Mesenchymal stem cell (in vitro differentiated cells and primary cell): ENCODE measurements at regions not wholly inside any gene's neighbourhood (a gene's known extent, or its start where the extent isn't known, plus 50 kb on each side); places are given as distances from the start of the nearest gene placed in this dataset.

Source experiments
- DNase-seq: peaks from one replicate; pipeline ENCODE4 v3.0.0-alpha.2; 2013
- H2AFZ ChIP-seq: one replicate; pipeline ENCODE4 v1.6.1; 2013; ENCODE audit warnings: low read depth, mild to moderate bottlenecking, control low read depth, inconsistent platforms, low read length, moderate library complexity
- H2AK5ac ChIP-seq: 2 replicates; pipeline ENCODE4 v1.6.1; 2013; ENCODE audit warnings: low read length, moderate library complexity, mild to moderate bottlenecking, inconsistent platforms; ENCODE audit not compliant: severe bottlenecking
- H2BK120ac ChIP-seq: one replicate; pipeline ENCODE4 v1.6.1; 2013; ENCODE audit warnings: low read depth, mild to moderate bottlenecking, inconsistent platforms, low read length, moderate library complexity
- H2BK12ac ChIP-seq, 2 experiments: one replicate each; pipeline ENCODE4 v1.6.1; 2013; ENCODE audit warnings: inconsistent platforms in 2 of 2, low read length in 2 of 2, mild to moderate bottlenecking in 2 of 2, moderate library complexity in 2 of 2, control low read depth in 1 of 2
- H2BK15ac ChIP-seq: one replicate; pipeline ENCODE4 v1.6.1; 2013; ENCODE audit warnings: mild to moderate bottlenecking, low read depth, inconsistent platforms; ENCODE audit not compliant: poor library complexity, severe bottlenecking
- H2BK5ac ChIP-seq: 2 replicates; pipeline ENCODE4 v1.6.1; 2013; ENCODE audit warnings: low read depth, mild to moderate bottlenecking, low read length, control low read depth, inconsistent platforms; ENCODE audit not compliant: poor library complexity, severe bottlenecking
- H3K14ac ChIP-seq, 2 experiments: one replicate each; pipeline ENCODE4 v1.6.1; 2013; ENCODE audit warnings: inconsistent platforms in 2 of 2, low read length in 2 of 2, control low read depth in 1 of 2, mild to moderate bottlenecking in 1 of 2, moderate library complexity in 1 of 2
- H3K18ac ChIP-seq, 2 experiments: one replicate each; pipeline ENCODE4 v1.6.1; 2013; ENCODE audit warnings: inconsistent platforms in 2 of 2, low read length in 2 of 2, control low read depth in 1 of 2, low read depth in 1 of 2, mild to moderate bottlenecking in 1 of 2
- H3K23ac ChIP-seq, 2 experiments: one replicate each; pipeline ENCODE4 v1.6.1; 2013; ENCODE audit warnings: inconsistent platforms in 2 of 2, low read length in 2 of 2, mild to moderate bottlenecking in 2 of 2, moderate library complexity in 2 of 2, control low read depth in 1 of 2
- H3K27ac ChIP-seq: 2 replicates; pipeline ENCODE4 v1.5.1; 2013; ENCODE audit warnings: mild to moderate bottlenecking, moderate library complexity, low read length, control low read depth, inconsistent platforms; ENCODE audit not compliant: poor library complexity, severe bottlenecking
- H3K27me3 ChIP-seq, 2 experiments: 2 replicates each; pipeline versions ENCODE4 v1.6.1 to v1.7.0; 2013; ENCODE audit warnings: low read length in 2 of 2, mild to moderate bottlenecking in 2 of 2, moderate library complexity in 2 of 2, control low read depth in 1 of 2, inconsistent platforms in 1 of 2; ENCODE audit not compliant: control insufficient read depth in 1 of 2, insufficient read depth in 1 of 2
- H3K36me3 ChIP-seq, 2 experiments: 2 replicates each; pipeline versions ENCODE4 v1.6.1 to v1.7.0; 2013; ENCODE audit warnings: low read length in 2 of 2, control low read depth in 1 of 2, inconsistent platforms in 1 of 2, low read depth in 1 of 2, mild to moderate bottlenecking in 1 of 2; ENCODE audit not compliant: insufficient read depth in 2 of 2, control insufficient read depth in 1 of 2
- H3K4ac ChIP-seq, 2 experiments: one replicate each; pipeline ENCODE4 v1.6.1; 2013; ENCODE audit warnings: inconsistent platforms in 2 of 2, low read length in 2 of 2, mild to moderate bottlenecking in 2 of 2, moderate library complexity in 2 of 2, control low read depth in 1 of 2, low read depth in 1 of 2
- H3K4me1 ChIP-seq: 2 replicates; pipeline ENCODE4 v1.6.1; 2013; ENCODE audit warnings: low read depth, low read length, control low read depth; ENCODE audit not compliant: control insufficient read depth, insufficient read depth
- H3K4me2 ChIP-seq: 2 replicates; pipeline ENCODE4 v1.6.1; 2013; ENCODE audit warnings: low read length, mild to moderate bottlenecking, inconsistent platforms; ENCODE audit not compliant: poor library complexity, severe bottlenecking
- H3K4me3 ChIP-seq, 2 experiments: 2 replicates each; pipeline versions ENCODE4 v1.5.1 to v1.7.0; 2013; ENCODE audit warnings: low read length in 2 of 2, mild to moderate bottlenecking in 2 of 2, control low read depth in 1 of 2, low read depth in 1 of 2; ENCODE audit not compliant: insufficient read depth in 1 of 2
- H3K79me1 ChIP-seq: replicated peaks from 2 replicates; pipeline ENCODE4 v1.6.1; 2013; ENCODE audit warnings: mild to moderate bottlenecking, control low read depth, low read length, inconsistent platforms; ENCODE audit not compliant: poor library complexity, severe bottlenecking
- H3K9ac ChIP-seq: 2 replicates; pipeline ENCODE4 v1.7.0; 2013; ENCODE audit warnings: mild to moderate bottlenecking, low read length, moderate library complexity
- H3K9me3 ChIP-seq: 2 replicates; pipeline ENCODE4 v1.7.0; 2013; ENCODE audit warnings: mild to moderate bottlenecking, low read length; ENCODE audit not compliant: control insufficient read depth
- H4K8ac ChIP-seq: one replicate; pipeline ENCODE4 v1.6.1; 2013; ENCODE audit warnings: inconsistent platforms, mild to moderate bottlenecking, low read length, moderate library complexity
- H4K91ac ChIP-seq: one replicate; pipeline ENCODE4 v1.6.1; 2013; ENCODE audit warnings: mild to moderate bottlenecking, low read length, inconsistent platforms
- WGBS: methylation state at CpG from one replicate; pipeline ENCODE4 v1.1.7; 2013; ENCODE audit warnings: mixed read lengths; 5-methylcytosine and 5-hydroxymethylcytosine counted together

- no peak overlapping the region for H3K4me3 ChIP-seq
- H3K36me3 ChIP-seq: no peaks in the 10 kb centered on the region
- no peak overlapping the region for H2BK120ac ChIP-seq
- no peak overlapping the region for H2AFZ ChIP-seq
- no peak overlapping the region for H3K9ac ChIP-seq
- H3K4me1 ChIP-seq: no peaks in the 10 kb centered on the region
- no peak overlapping the region for H2AK5ac ChIP-seq
- no peak overlapping the region for H3K14ac ChIP-seq
- no peak overlapping the region for H4K8ac ChIP-seq
- H2BK12ac ChIP-seq: no peak overlapping the region
- no peak overlapping the region for H3K23ac ChIP-seq
- no peaks in the 10 kb centered on the region for H3K27me3 ChIP-seq
- no peak overlapping the region for H4K91ac ChIP-seq
- H2BK5ac ChIP-seq: no peak overlapping the region
- H3K4me2 ChIP-seq: no peak overlapping the region
- H3K27ac ChIP-seq: no peak overlapping the region
- no peak for DNase-seq
- no peak overlapping the region for H3K4ac ChIP-seq
- no peaks in the 10 kb centered on the region for H3K9me3 ChIP-seq
- no peaks in the 10 kb centered on the region for H3K79me1 ChIP-seq
- WGBS: 33% methylated on average over 1 of the region's 1 CpG
- no peak overlapping the region for H2BK15ac ChIP-seq
- H3K18ac ChIP-seq: no peak overlapping the region
Measured at GRCh38 chr4:143782521-143782920, 82.0 kb upstream of the FREM3 start.

- WGBS: 66% methylated on average over 8 of the region's 8 CpGs
- no peaks in the 10 kb centered on the region for H3K27me3 ChIP-seq
- H3K14ac ChIP-seq: no peak overlapping the region
- no peak overlapping the region for H2AK5ac ChIP-seq
- H3K4me2 ChIP-seq: no peak overlapping the region
- H3K36me3 ChIP-seq: no peaks in the 10 kb centered on the region
- H2BK120ac ChIP-seq: no peak overlapping the region
- no peaks in the 10 kb centered on the region for H3K9me3 ChIP-seq
- no peak overlapping the region for H4K8ac ChIP-seq
- H2BK12ac ChIP-seq: no peak overlapping the region
- H3K4me3 ChIP-seq: no peak overlapping the region
- no peak overlapping the region for H3K23ac ChIP-seq
- no peak overlapping the region for H4K91ac ChIP-seq
- no peak overlapping the region for H2BK15ac ChIP-seq
- H2BK5ac ChIP-seq: no peak overlapping the region
- H3K18ac ChIP-seq: no peak overlapping the region
- peak; percentile 24 for DNase-seq
- H3K79me1 ChIP-seq: no peaks in the 10 kb centered on the region
- H3K4ac ChIP-seq: no peak overlapping the region
- H2AFZ ChIP-seq: no peak overlapping the region
- no peak overlapping the region for H3K27ac ChIP-seq
- H3K9ac ChIP-seq: no peak overlapping the region
- H3K4me1 ChIP-seq: no peaks in the 10 kb centered on the region
Measured at GRCh38 chr4:143773998-143774895, 73.8 kb upstream of the FREM3 start.

GRCh38 chr4:143771269-143771668 is 70.8 kb upstream of the FREM3 start:
- no peak overlapping the region for H4K91ac ChIP-seq
- H4K8ac ChIP-seq: no peak overlapping the region
- no peaks in the 10 kb centered on the region for H3K4me1 ChIP-seq
- H3K14ac ChIP-seq: no peak overlapping the region
- no peak overlapping the region for H2AK5ac ChIP-seq
- no peak overlapping the region for H2BK12ac ChIP-seq
- no peak overlapping the region for H3K23ac ChIP-seq
- no peak overlapping the region for H2BK120ac ChIP-seq
- H2AFZ ChIP-seq: no peak overlapping the region
- H3K9me3 ChIP-seq: no peaks in the 10 kb centered on the region
- H3K79me1 ChIP-seq: no peaks in the 10 kb centered on the region
- no peaks in the 10 kb centered on the region for H3K27me3 ChIP-seq
- H3K4me2 ChIP-seq: no peak overlapping the region
- no peak overlapping the region for H3K4ac ChIP-seq
- no peak overlapping the region for H3K4me3 ChIP-seq
- H2BK15ac ChIP-seq: no peak overlapping the region
- no peak for DNase-seq
- no peak overlapping the region for H2BK5ac ChIP-seq
- no peaks in the 10 kb centered on the region for H3K36me3 ChIP-seq
- H3K9ac ChIP-seq: no peak overlapping the region
- no peak overlapping the region for H3K18ac ChIP-seq
- no peak overlapping the region for H3K27ac ChIP-seq

DNA sequence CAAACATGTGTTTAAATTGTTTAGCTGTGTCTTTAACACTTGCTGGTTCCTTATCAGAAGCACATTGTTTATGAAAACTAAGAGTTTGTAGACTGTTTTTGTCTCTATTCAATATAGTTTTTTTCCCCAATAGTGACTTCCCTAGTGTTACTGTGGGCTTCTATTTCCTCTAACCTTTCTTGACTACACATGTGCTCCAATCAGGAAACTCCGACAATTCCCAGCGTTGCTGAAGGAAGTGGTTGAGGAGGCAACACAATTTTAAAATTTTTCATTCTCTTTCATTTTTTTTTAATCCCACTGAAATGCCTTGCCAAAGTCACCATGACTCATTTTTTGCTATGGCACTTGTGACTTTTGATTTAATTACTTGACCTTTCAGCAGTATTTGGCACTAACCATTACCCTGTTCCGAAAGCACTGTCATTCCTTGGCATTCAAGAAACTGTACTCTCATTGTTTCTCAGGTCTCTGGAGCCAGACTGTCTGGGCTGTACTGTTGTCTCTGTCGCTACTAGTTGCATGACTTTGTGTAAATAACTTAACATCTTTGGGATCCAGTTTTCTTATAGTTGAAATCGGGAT is 67.6 kb upstream of the FREM3 start:
- Histone ChIP-seq H4K91ac (no peak overlapping the region), H2AFZ (no peak overlapping the region), H3K4ac (no peak overlapping the region), H3K23ac (no peak overlapping the region), H2BK12ac (no peak overlapping the region), H3K18ac (no peak overlapping the region), H3K9ac (peak overlapping the region; percentile 27), H3K14ac (no peak overlapping the region), H3K79me1 (no peaks in the 10 kb centered on the region), H3K27me3 (no peaks in the 10 kb centered on the region), H2AK5ac (no peak overlapping the region), H2BK5ac (no peak overlapping the region), H2BK15ac (no peak overlapping the region), H3K27ac (no peak overlapping the region), H3K4me3 (peak overlapping the region in 1 of 2 experiments; percentile 34), H4K8ac (no peak overlapping the region), H2BK120ac (no peak overlapping the region), H3K4me1 (no peaks in the 10 kb centered on the region), H3K9me3 (no peaks in the 10 kb centered on the region), H3K4me2 (no peak overlapping the region), H3K36me3 (no peaks in the 10 kb centered on the region)
- no peak for DNase-seq
- WGBS: 89% methylated on average over 5 of the region's 5 CpGs
